ENCODE measurements at regions not wholly inside any gene's neighbourhood (a gene's known extent, or its start where the extent isn't known, plus 50 kb on each side); places are given as distances from the start of the nearest gene placed in this dataset.

DNA sequence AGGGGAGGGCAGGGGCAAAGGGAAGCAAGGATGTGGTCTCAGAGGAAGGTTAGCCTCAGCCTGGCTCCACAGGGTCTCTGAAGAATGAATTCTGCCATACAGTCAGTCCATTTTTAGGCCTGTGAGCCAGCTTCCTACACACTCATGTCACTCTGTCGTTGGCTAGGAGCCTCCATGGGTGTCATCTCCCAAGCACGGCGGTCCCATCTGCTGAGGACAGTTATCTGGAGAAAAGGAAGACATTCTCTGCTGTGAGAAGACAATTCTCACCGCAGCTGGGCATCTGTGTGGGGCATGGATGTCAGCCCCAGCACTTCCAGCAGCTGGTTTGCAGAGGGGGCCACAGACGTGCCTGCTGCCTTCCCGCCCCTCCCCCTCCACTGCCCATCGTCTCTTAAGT lies 167.6 kb downstream of the LINC00237 start:
- Histone ChIP-seq H3K4me1 (no peaks in the 10 kb centered on the region), H3K9me3 (no peaks in the 10 kb centered on the region), H3K27me3 (replicated peaks; ENCODE audit: control insufficient read depth, insufficient read depth, low read length) (no peaks in the 10 kb centered on the region), H3K4me3 (ENCODE audit: low read depth, low read length) (no peak overlapping the region), H3K36me3 (ENCODE audit: control insufficient read depth, insufficient read depth, low read length) (no peaks in the 10 kb centered on the region)
- no TSS peak for BruUV-seq (replicated peaks)
- no peak for TF ChIP-seq CTCF (IDR thresholded peaks at IDR 0.05; ENCODE audit: insufficient read depth in 1 of 2, low read depth in 1 of 2, low read length in 1 of 2, severe bottlenecking in 1 of 2, unreplicated experiment in 1 of 2)
- Mint-ChIP-seq H3K4me3 (ENCODE audit: unreplicated experiment) (no peak overlapping the region), H3K9me3 (ENCODE audit: unreplicated experiment) (no peaks in the 10 kb centered on the region), H3K27ac (ENCODE audit: unreplicated experiment) (no peak overlapping the region), H3K36me3 (ENCODE audit: insufficient read depth, unreplicated experiment) (no peaks in the 10 kb centered on the region), H3K4me1 (ENCODE audit: low read depth, unreplicated experiment) (no peaks in the 10 kb centered on the region), H3K27me3 (ENCODE audit: insufficient read depth, unreplicated experiment) (peaks cover 3% of the 10 kb centered on the region)
- ChIA-PET CTCF (no interaction called here), POLR2A (no interaction called here)
- intact Hi-C loops (cut with micrococcal nuclease; ENCODE audit: unreplicated experiment) = no loop called here
- no peak for DNase-seq

DNA sequence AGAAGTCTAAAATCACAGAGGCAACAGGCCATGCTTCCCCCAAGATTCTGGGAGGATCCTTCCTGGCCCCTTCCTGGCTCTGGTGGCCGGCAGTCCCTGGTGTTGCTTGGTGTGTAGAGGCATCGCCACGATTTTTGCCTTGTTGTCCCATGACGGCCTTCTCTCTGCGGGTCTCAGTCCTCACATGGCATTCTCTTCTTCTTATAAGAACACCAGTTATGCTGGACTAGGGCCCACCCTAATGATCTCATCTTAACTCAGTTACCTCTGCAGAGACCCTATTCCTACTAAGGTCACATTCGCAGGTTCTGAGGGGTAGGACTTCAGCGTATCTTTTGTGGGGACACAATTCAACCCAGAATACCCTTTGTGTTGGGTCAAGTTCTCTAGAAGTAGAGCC lies 168.0 kb downstream of the LINC00237 start:
- H3K9me3 ChIP-seq = no peaks in the 10 kb centered on the region
- no peaks in the 10 kb centered on the region for H3K36me3 Mint-ChIP-seq (ENCODE audit: insufficient read depth, unreplicated experiment)
- ChIA-PET POLR2A (no interaction called here), CTCF (no interaction called here)
- TF ChIP-seq CTCF (IDR thresholded peaks at IDR 0.05; ENCODE audit: insufficient read depth in 1 of 2, low read depth in 1 of 2, low read length in 1 of 2, severe bottlenecking in 1 of 2, unreplicated experiment in 1 of 2) = no peak
- H3K36me3 ChIP-seq (ENCODE audit: control insufficient read depth, insufficient read depth, low read length) = no peaks in the 10 kb centered on the region
- no peaks in the 10 kb centered on the region for H3K27me3 ChIP-seq (replicated peaks; ENCODE audit: control insufficient read depth, insufficient read depth, low read length)
- no peak for DNase-seq
- H3K4me3 ChIP-seq (ENCODE audit: low read depth, low read length) = no peak overlapping the region
- H3K4me1 Mint-ChIP-seq (ENCODE audit: low read depth, unreplicated experiment) = no peaks in the 10 kb centered on the region
- BruUV-seq (replicated peaks) = no TSS peak
- no peaks in the 10 kb centered on the region for H3K4me1 ChIP-seq
- no peak overlapping the region for H3K4me3 Mint-ChIP-seq (ENCODE audit: unreplicated experiment)
- intact Hi-C loops (cut with micrococcal nuclease; ENCODE audit: unreplicated experiment) = no loop called here
- no peaks in the 10 kb centered on the region for H3K9me3 Mint-ChIP-seq (ENCODE audit: unreplicated experiment)
- no peak overlapping the region for H3K27ac Mint-ChIP-seq (ENCODE audit: unreplicated experiment)
- H3K27me3 Mint-ChIP-seq (ENCODE audit: insufficient read depth, unreplicated experiment) = peaks cover 3% of the 10 kb centered on the region

GRCh38 chr20:20933142-20933958 lies 172.8 kb downstream of the LINC00237 start:
- Mint-ChIP-seq H3K27ac (ENCODE audit: unreplicated experiment) (no peak overlapping the region), H3K27me3 (ENCODE audit: insufficient read depth, unreplicated experiment) (peaks cover 11% of the 10 kb centered on the region), H3K4me3 (ENCODE audit: unreplicated experiment) (no peak overlapping the region), H3K4me1 (ENCODE audit: low read depth, unreplicated experiment) (no peaks in the 10 kb centered on the region), H3K36me3 (ENCODE audit: insufficient read depth, unreplicated experiment) (no peaks in the 10 kb centered on the region), H3K9me3 (ENCODE audit: unreplicated experiment) (no peaks in the 10 kb centered on the region)
- no peak overlapping the region for H3K4me3 ChIP-seq (ENCODE audit: low read depth, low read length)
- no peaks in the 10 kb centered on the region for H3K36me3 ChIP-seq (ENCODE audit: control insufficient read depth, insufficient read depth, low read length)
- H3K27me3 ChIP-seq (replicated peaks; ENCODE audit: control insufficient read depth, insufficient read depth, low read length) = no peaks in the 10 kb centered on the region
- no peak for TF ChIP-seq CTCF (IDR thresholded peaks at IDR 0.05; ENCODE audit: insufficient read depth in 1 of 2, low read depth in 1 of 2, low read length in 1 of 2, severe bottlenecking in 1 of 2, unreplicated experiment in 1 of 2)
- no peak for DNase-seq
- intact Hi-C loops (cut with micrococcal nuclease; ENCODE audit: unreplicated experiment) = no loop called here
- POLR2A ChIA-PET = no interaction called here
- BruUV-seq (replicated peaks) = no TSS peak
- no peaks in the 10 kb centered on the region for H3K9me3 ChIP-seq
- H3K4me1 ChIP-seq = no peaks in the 10 kb centered on the region
- CTCF ChIA-PET = no interaction called here
